ENCODE measurements at regions not wholly inside any gene's neighbourhood (a gene's known extent, or its start where the extent isn't known, plus 50 kb on each side); places are given as distances from the start of the nearest gene placed in this dataset.
A peak's percentile ranks its signal among the peaks of the same experiment; 100 is the strongest.
"Not testable (repeated sequence)": the region's sequence is repeated elsewhere in the genome, so short reads cannot be mapped to it uniquely, and the experiment has no call there.

GRCh38 chr3:178195824-178196223 lies 340.4 kb upstream of the KCNMB2 start:
- no peak for DNase-seq

- DNase-seq: no peak
These were observed 337.9 kb upstream of the KCNMB2 start for GRCh38 chr3:178198329-178198728.

- DNase-seq: no peak
These were observed 335.9 kb upstream of the KCNMB2 start for GRCh38 chr3:178200316-178200715.

- DNase-seq: peak; percentile 89
These were observed 334.5 kb upstream of the KCNMB2 start for GRCh38 chr3:178201714-178202113.

GRCh38 chr3:178202194-178202593 lies 334.0 kb upstream of the KCNMB2 start:
- peak; percentile 96 for DNase-seq

GRCh38 chr3:178203165-178203564 lies 333.1 kb upstream of the KCNMB2 start:
- no peak for DNase-seq

- no peak for DNase-seq
These were observed 332.6 kb upstream of the KCNMB2 start for GRCh38 chr3:178203650-178204049.

- DNase-seq: no peak
These were observed 330.5 kb upstream of the KCNMB2 start for GRCh38 chr3:178205740-178206139.

- DNase-seq: peak; percentile 68
These were observed 329.7 kb upstream of the KCNMB2 start for GRCh38 chr3:178206521-178206920.

GRCh38 chr3:178207161-178207560 lies 329.1 kb upstream of the KCNMB2 start:
- DNase-seq: not testable (repeated sequence)

- not testable (repeated sequence) for DNase-seq
These were observed 328.6 kb upstream of the KCNMB2 start for GRCh38 chr3:178207627-178208026.

- DNase-seq: not testable (repeated sequence)
These were observed 327.1 kb upstream of the KCNMB2 start for GRCh38 chr3:178209116-178209515.

GRCh38 chr3:178209618-178210017 lies 326.6 kb upstream of the KCNMB2 start:
- not testable (repeated sequence) for DNase-seq

- not testable (repeated sequence) for DNase-seq
These were observed 325.1 kb upstream of the KCNMB2 start for GRCh38 chr3:178211086-178211485.

GRCh38 chr3:178217479-178217878 lies 318.8 kb upstream of the KCNMB2 start:
- no peak for DNase-seq

- DNase-seq: no peak
These were observed 318.0 kb upstream of the KCNMB2 start for GRCh38 chr3:178218231-178218630.

- DNase-seq: not testable (repeated sequence)
These were observed 316.6 kb upstream of the KCNMB2 start for GRCh38 chr3:178219661-178220060.

- DNase-seq: no peak
These were observed 312.4 kb upstream of the KCNMB2 start for GRCh38 chr3:178223876-178224275.

GRCh38 chr3:178226094-178226493 lies 310.1 kb upstream of the KCNMB2 start:
- no peak for DNase-seq

- DNase-seq: no peak
These were observed 304.6 kb upstream of the KCNMB2 start for GRCh38 chr3:178231645-178232044.

GRCh38 chr3:178233371-178234071 lies 302.7 kb upstream of the KCNMB2 start:
- peak; percentile 48 for DNase-seq

- no peak for DNase-seq
These were observed 299.5 kb upstream of the KCNMB2 start for GRCh38 chr3:178236555-178237277.

- DNase-seq: peak; percentile 78
These were observed 298.1 kb upstream of the KCNMB2 start for GRCh38 chr3:178238179-178238578.

All from NCI-H146 (cell line).